ENCODE measurements at regions not wholly inside any gene's neighbourhood (a gene's known extent, or its start where the extent isn't known, plus 50 kb on each side); places are given as distances from the start of the nearest gene placed in this dataset.

DNA sequence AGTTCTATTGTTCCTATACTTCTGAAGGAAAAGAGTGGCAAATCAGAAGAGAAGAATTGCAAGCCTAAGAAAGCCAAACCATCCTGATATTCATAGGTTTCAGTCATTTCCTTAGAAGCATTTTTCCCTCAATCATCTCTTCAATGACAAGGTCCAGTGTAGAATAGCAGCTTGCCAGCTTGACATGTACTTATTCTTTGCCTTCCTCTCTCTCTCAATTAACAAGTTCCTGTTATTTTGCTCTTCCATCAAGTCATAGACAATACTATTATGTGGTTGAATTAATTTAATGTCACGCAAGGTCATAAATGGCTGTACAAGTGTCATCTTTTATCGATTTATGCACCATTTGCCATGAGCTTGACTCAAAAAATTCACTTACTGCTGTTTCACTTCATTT is 216.3 kb upstream of the MBL2 start:
- H3K36me3 ChIP-seq (ENCODE audit: insufficient read depth), result no peaks in the 10 kb centered on the region
- no peaks in the 10 kb centered on the region for H3K4me1 ChIP-seq (ENCODE audit: low read depth, poor library complexity, severe bottlenecking)
- no peak overlapping the region for H2AFZ ChIP-seq (ENCODE audit: low read depth)
- H3K27me3 ChIP-seq (ENCODE audit: insufficient read depth, low read depth), result no peaks in the 10 kb centered on the region
- H4K20me1 ChIP-seq (ENCODE audit: insufficient read depth), result no peaks in the 10 kb centered on the region
- no peak overlapping the region for H3K4me2 ChIP-seq
- TF ChIP-seq, protein P1, sequence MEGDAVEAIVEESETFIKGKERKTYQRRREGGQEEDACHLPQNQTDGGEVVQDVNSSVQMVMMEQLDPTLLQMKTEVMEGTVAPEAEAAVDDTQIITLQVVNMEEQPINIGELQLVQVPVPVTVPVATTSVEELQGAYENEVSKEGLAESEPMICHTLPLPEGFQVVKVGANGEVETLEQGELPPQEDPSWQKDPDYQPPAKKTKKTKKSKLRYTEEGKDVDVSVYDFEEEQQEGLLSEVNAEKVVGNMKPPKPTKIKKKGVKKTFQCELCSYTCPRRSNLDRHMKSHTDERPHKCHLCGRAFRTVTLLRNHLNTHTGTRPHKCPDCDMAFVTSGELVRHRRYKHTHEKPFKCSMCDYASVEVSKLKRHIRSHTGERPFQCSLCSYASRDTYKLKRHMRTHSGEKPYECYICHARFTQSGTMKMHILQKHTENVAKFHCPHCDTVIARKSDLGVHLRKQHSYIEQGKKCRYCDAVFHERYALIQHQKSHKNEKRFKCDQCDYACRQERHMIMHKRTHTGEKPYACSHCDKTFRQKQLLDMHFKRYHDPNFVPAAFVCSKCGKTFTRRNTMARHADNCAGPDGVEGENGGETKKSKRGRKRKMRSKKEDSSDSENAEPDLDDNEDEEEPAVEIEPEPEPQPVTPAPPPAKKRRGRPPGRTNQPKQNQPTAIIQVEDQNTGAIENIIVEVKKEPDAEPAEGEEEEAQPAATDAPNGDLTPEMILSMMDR (conservative IDR thresholded peaks at IDR 0.05; ENCODE audit: low read depth, low read length), result no peak
- no peak overlapping the region for H3K4me3 ChIP-seq (IDR thresholded peaks at IDR 0.05; ENCODE audit: insufficient read depth, low read depth, low read length)
- no peaks in the 10 kb centered on the region for H3K79me2 ChIP-seq (ENCODE audit: insufficient read depth, low read depth)
- H3K9ac ChIP-seq, result no peak overlapping the region
- H3K27ac ChIP-seq, result no peak overlapping the region

DNA sequence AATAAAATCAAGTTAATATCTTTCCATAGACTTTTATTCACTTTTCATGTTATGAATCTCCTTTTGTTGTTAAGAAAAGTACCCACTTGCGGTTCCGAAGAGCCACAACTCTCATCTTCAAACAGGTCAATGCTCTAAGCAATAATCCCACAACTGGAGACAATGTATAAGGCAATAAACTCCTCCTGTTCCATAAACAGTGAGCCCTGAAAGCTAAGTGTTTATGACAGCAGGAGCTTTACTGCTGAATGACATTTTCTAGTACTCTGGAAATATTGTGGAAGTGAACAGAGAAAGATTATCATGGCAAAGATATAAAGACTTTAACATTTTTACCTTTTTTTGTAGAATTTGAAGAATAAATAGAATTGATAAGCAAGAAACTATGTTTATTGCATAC is 213.5 kb upstream of the MBL2 start:
- TF ChIP-seq, protein P1 (conservative IDR thresholded peaks at IDR 0.05; ENCODE audit: low read depth, low read length), result no peak

DNA sequence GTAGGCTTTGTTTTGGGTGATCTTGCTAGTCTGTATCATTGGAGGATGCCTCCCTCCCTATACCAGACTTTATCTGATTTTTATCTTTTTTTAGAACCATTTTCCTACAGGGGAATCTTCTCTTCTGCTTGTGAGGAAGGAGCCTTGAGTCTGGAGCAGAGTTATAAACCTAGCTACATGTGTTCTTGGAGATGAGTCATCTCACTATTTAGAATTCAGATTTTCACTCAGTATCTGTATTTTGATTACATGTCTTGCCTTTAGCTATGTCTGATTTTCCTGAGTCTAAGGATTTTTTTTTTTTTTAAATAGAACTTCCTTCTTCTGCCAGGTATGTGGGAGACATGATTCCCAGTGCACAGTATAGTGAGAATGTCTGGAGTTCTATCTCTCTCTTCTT is 211.6 kb upstream of the MBL2 start:
- Histone ChIP-seq H3K27me3 (ENCODE audit: insufficient read depth, low read depth) (no peaks in the 10 kb centered on the region), H3K27ac (no peak overlapping the region), H3K4me2 (no peak overlapping the region), H3K4me1 (ENCODE audit: low read depth, poor library complexity, severe bottlenecking) (no peaks in the 10 kb centered on the region), H3K36me3 (ENCODE audit: insufficient read depth) (no peaks in the 10 kb centered on the region), H4K20me1 (ENCODE audit: insufficient read depth) (no peaks in the 10 kb centered on the region), H2AFZ (ENCODE audit: low read depth) (no peak overlapping the region), H3K79me2 (ENCODE audit: insufficient read depth, low read depth) (no peaks in the 10 kb centered on the region), H3K4me3 (IDR thresholded peaks at IDR 0.05; ENCODE audit: insufficient read depth, low read depth, low read length) (no peak overlapping the region), H3K9ac (no peak overlapping the region)
- TF ChIP-seq, protein P1 (conservative IDR thresholded peaks at IDR 0.05; ENCODE audit: low read depth, low read length), result no peak

More for the DNA sequence above, 213.5 kb upstream of the MBL2 start:
- H3K4me3 ChIP-seq (IDR thresholded peaks at IDR 0.05; ENCODE audit: insufficient read depth, low read depth, low read length), result no peak overlapping the region
- no peak overlapping the region for H3K9ac ChIP-seq
- H3K4me2 ChIP-seq, result no peak overlapping the region
- no peak overlapping the region for H2AFZ ChIP-seq (ENCODE audit: low read depth)
- H4K20me1 ChIP-seq (ENCODE audit: insufficient read depth), result no peaks in the 10 kb centered on the region
- no peaks in the 10 kb centered on the region for H3K27me3 ChIP-seq (ENCODE audit: insufficient read depth, low read depth)
- H3K4me1 ChIP-seq (ENCODE audit: low read depth, poor library complexity, severe bottlenecking), result no peaks in the 10 kb centered on the region
- no peaks in the 10 kb centered on the region for H3K36me3 ChIP-seq (ENCODE audit: insufficient read depth)
- no peak overlapping the region for H3K27ac ChIP-seq
- H3K79me2 ChIP-seq (ENCODE audit: insufficient read depth, low read depth), result no peaks in the 10 kb centered on the region

DNA sequence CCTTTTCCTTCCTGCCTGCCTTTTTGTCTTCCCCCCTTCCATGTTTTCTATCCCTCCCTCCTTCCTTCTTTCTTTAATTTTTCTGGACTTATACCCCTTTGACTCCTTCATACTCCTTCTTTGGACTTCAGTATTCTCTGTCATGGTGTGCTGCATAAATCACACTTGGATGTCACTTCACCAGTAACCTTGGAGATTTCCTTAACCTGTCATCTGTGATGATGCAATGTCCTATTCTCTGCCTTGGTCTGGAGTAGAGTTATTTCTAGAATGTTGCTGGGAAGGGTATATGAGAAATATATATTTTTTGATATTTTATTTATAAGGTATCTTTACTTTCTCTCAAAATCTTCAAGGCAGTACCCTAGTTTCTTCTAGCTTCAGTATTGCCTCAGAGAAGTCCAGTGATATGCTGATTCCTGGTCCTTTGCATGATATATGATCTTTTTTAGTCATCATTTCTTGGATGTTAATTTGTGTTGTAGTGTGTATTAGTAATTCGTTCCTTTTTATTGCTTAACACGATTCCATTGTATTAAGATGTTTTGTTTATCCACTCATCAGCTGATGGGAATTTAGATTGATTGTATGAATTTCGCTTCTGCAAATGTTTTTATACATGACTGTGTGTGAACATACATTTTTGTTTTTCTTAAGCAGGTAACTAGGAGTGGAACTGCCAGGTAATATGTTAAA is 206.9 kb upstream of the MBL2 start:
- no peak overlapping the region for H2AFZ ChIP-seq (ENCODE audit: low read depth)
- H3K27me3 ChIP-seq (ENCODE audit: insufficient read depth, low read depth), result no peaks in the 10 kb centered on the region
- H3K9ac ChIP-seq, result no peak overlapping the region
- no peaks in the 10 kb centered on the region for H3K4me1 ChIP-seq (ENCODE audit: low read depth, poor library complexity, severe bottlenecking)
- H3K27ac ChIP-seq, result no peak overlapping the region
- no peaks in the 10 kb centered on the region for H3K36me3 ChIP-seq (ENCODE audit: insufficient read depth)
- H3K79me2 ChIP-seq (ENCODE audit: insufficient read depth, low read depth), result no peaks in the 10 kb centered on the region
- H3K4me3 ChIP-seq (IDR thresholded peaks at IDR 0.05; ENCODE audit: insufficient read depth, low read depth, low read length), result no peak overlapping the region
- TF ChIP-seq, protein P1 (conservative IDR thresholded peaks at IDR 0.05; ENCODE audit: low read depth, low read length), result no peak
- no peak overlapping the region for H3K4me2 ChIP-seq
- no peaks in the 10 kb centered on the region for H4K20me1 ChIP-seq (ENCODE audit: insufficient read depth)

Measured in KMS-11 (cell line).